Muscle layer of duodenum (tissue), 2 donors: ENCODE measurements at regions not wholly inside any gene's neighbourhood (a gene's known extent, or its start where the extent isn't known, plus 50 kb on each side); places are given as distances from the start of the nearest gene placed in this dataset.
"Not testable (repeated sequence)": the region's sequence is repeated elsewhere in the genome, so short reads cannot be mapped to it uniquely, and the experiment has no call there.

Experiments used
- H3K27ac ChIP-seq: one replicate; pipeline ENCODE4 v1.7.0; 2013; ENCODE audit warnings: mild to moderate bottlenecking, low read length
- H3K27me3 ChIP-seq: one replicate; pipeline ENCODE4 v1.7.0; 2013; ENCODE audit warnings: low read depth, mild to moderate bottlenecking, control low read depth, low read length
- H3K36me3 ChIP-seq, 2 donors: one replicate each; pipeline ENCODE4 v1.7.0; 2013; ENCODE audit warnings: low read length in 2 of 2, control low read depth in 1 of 2, mild to moderate bottlenecking in 1 of 2; ENCODE audit not compliant: insufficient read depth in 2 of 2, control insufficient read depth in 1 of 2
- H3K4me1 ChIP-seq, 2 donors: one replicate each; pipeline ENCODE4 v1.7.0; 2013; ENCODE audit warnings: low read length in 2 of 2, mild to moderate bottlenecking in 2 of 2, control low read depth in 1 of 2, moderate library complexity in 1 of 2; ENCODE audit not compliant: insufficient read depth in 2 of 2, control insufficient read depth in 1 of 2
- H3K4me3 ChIP-seq, 2 donors: one replicate each; pipeline ENCODE4 v1.7.0; 2013; ENCODE audit warnings: low read length in 2 of 2, low read depth in 1 of 2, mild to moderate bottlenecking in 1 of 2
- H3K9me3 ChIP-seq, 2 donors: one replicate each; pipeline ENCODE4 v1.7.0; 2013; ENCODE audit warnings: low read length in 2 of 2, control low read depth in 1 of 2, mild to moderate bottlenecking in 1 of 2; ENCODE audit not compliant: control insufficient read depth in 1 of 2
- donor health status: healthy.

DNA sequence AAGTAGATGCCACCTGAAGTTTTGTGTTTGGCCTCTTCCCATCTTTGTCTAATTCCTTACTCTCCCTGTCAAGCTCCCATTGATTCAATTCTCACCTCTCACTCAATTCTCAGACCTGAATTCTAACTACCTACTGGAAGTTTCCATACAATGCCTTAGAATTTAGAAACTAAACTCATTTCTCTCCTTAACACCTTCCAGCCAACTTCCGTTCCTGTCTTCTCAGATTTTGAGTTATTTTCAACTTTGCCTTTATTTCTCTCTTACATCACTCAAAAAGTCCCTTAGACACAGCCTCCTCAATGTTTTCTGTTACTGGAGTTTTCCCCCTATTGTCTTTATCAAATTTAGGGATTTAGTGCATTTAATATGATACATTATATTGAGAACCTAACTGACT lies 382.2 kb downstream of the DMAC1 start:
- not testable (repeated sequence) for H3K27ac ChIP-seq, H3K36me3 ChIP-seq, H3K9me3 ChIP-seq, H3K4me3 ChIP-seq, H3K27me3 ChIP-seq, H3K4me1 ChIP-seq

DNA sequence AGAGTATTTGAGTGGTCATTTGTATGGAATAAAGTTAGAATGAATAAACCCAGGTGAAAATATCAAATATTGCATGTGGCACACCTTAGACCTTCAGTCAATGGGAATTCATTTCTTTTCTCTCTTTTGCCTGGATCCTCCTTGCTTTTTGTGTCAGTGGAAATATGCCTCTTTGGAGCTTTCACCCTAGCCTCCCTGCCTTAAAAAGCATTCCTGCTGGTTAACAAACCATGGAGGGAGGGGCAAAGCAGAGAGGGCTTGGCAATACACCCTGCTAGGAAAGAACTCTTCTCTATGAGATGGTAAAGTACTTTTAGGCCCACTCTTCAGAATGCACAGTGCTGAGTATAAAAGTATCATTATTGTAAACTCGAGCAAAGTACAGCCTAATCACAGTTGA lies 383.7 kb downstream of the DMAC1 start:
- no peak overlapping the region for H3K27ac ChIP-seq
- no peaks in the 10 kb centered on the region for H3K4me1 ChIP-seq
- no peaks in the 10 kb centered on the region for H3K27me3 ChIP-seq
- peaks cover 0 to 6% of the 10 kb centered on the region in 2 donors for H3K9me3 ChIP-seq
- H3K4me3 ChIP-seq, result no peak overlapping the region
- H3K36me3 ChIP-seq, result no peaks in the 10 kb centered on the region

DNA sequence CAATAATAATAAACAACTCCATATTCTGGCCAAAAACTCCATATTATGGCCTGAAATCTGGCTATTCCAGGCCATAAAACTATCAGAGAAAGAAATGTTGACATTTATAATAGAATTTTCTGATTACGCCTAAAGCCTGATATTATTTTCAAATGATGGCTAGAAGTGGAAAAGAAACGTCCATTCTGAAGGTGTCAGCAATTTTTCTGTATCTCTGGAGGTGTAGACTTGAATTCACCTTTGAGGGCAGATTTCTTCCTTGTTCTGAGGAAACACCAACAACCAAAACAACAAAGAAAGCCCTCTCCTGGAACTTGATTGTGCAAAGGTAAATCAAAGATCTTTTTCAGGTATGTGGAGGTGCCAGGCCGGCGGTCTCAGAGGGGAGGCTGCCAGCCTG lies 390.7 kb downstream of the DMAC1 start:
- Histone ChIP-seq H3K27ac (no peak overlapping the region), H3K27me3 (no peaks in the 10 kb centered on the region), H3K9me3 (no peaks in the 10 kb centered on the region), H3K4me1 (no peaks in the 10 kb centered on the region), H3K36me3 (no peaks in the 10 kb centered on the region), H3K4me3 (no peak overlapping the region)

DNA sequence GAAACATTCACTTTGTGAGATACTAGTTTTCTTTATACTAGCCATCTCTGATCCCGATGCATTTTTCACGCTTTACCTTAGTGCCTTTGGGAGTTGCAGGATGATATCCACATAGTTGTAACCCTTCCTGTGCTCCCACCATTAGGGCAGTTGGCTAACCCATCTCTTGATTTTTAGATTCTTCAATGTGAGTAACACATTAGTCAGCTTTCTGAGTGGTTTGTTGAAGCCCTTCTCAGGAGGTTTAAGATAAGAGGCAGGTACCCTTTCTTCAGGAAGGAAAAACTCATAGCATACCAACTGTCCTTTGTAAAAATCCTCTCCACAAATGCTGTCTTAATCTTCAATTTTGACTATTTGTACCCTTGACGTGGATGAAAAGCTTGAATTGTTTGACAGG lies 392.3 kb downstream of the DMAC1 start:
- Histone ChIP-seq H3K27ac (no peak overlapping the region), H3K4me1 (no peaks in the 10 kb centered on the region), H3K27me3 (no peaks in the 10 kb centered on the region), H3K36me3 (no peaks in the 10 kb centered on the region), H3K9me3 (no peaks in the 10 kb centered on the region), H3K4me3 (no peak overlapping the region)

DNA sequence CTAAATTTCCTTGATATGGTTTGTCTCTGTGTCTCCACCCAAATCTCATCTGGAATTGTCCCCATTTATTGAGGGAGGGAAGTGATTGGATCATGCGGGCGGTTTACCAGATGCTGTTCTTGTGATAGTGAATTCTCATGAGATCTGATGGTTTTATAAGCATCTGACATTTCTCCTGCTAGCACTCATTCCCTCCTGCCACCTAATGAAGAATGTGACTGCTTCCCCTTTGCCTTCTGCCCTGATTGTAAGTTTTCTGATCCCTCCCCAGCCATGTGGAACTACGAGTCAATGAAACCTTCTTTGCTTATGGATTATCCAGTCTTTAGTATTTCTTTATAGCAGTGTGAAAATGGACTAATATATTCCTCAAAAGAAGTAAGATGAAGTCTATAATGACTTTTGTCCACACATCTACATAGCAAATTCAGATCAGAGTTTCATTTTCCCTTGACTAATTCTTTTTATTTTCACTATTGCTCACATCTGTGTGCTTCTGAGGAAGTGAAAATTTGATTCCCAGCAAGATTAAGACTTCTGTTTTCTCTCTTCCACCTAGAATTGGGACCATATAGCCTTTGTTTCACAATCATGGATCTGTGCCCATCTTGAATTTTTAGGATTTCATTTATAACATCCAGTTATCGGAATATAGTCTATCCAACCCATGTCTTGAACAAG lies 393.5 kb downstream of the DMAC1 start:
- Histone ChIP-seq H3K27ac (no peak overlapping the region), H3K9me3 (no peaks in the 10 kb centered on the region), H3K36me3 (no peaks in the 10 kb centered on the region), H3K4me1 (no peaks in the 10 kb centered on the region), H3K4me3 (no peak overlapping the region), H3K27me3 (no peaks in the 10 kb centered on the region)

DNA sequence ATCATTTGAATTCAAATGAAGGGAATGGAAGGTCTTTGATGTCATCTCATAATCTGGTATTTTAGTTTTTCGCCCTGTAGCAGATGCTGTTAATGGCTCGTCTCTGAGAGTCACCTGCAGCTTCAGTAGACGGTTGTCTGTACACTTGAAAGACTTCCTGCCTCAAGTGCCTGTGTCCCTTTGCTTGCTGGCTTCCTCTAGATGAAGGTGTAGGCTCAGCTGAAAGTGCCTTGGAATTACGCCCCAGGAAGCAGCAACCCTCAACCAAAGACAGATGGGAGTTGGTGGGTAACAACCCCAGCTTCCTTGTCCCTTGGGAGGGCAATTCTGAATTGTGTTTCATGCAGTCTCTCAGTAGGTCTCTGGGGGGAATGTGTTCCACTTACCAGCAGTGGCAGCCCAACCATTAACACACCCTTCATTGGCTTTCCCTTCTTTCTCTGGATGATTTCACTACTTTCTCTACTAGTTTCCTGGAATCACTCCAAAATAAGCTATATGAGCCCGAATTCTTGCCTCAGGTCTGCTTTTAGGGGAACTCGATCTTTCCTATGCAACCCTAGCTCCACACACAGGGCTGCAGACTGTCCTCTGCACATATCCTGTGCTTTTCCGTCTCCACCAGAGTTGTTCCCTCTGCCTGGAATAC lies 395.6 kb downstream of the DMAC1 start:
- Histone ChIP-seq H3K4me1 (no peaks in the 10 kb centered on the region), H3K9me3 (no peaks in the 10 kb centered on the region), H3K36me3 (no peaks in the 10 kb centered on the region)

DNA sequence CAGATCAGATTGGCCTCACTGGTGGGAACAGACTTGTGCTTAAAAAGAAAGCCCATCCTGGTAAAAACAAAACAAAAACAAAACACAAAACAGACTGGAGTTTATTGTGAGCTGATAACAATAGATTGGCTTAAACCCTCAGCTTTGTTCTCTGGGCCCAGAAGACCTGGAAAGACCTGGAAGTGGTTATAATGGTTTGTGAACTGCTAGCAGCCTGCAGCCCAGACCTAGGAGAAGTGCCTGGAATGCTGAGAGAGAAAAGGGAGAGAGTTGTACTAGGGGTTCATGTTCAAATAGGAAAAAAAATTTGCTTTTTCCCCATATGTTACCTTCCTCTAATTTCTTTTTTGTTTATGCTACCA lies 396.6 kb downstream of the DMAC1 start:
- Histone ChIP-seq H3K9me3 (no peaks in the 10 kb centered on the region), H3K4me3 (no peak overlapping the region), H3K27ac (no peak overlapping the region), H3K4me1 (no peaks in the 10 kb centered on the region), H3K36me3 (no peaks in the 10 kb centered on the region), H3K27me3 (no peaks in the 10 kb centered on the region)

More for the DNA sequence above, 395.6 kb downstream of the DMAC1 start:
- no peaks in the 10 kb centered on the region for H3K27me3 ChIP-seq
- H3K27ac ChIP-seq, result no peak overlapping the region
- no peak overlapping the region for H3K4me3 ChIP-seq

DNA sequence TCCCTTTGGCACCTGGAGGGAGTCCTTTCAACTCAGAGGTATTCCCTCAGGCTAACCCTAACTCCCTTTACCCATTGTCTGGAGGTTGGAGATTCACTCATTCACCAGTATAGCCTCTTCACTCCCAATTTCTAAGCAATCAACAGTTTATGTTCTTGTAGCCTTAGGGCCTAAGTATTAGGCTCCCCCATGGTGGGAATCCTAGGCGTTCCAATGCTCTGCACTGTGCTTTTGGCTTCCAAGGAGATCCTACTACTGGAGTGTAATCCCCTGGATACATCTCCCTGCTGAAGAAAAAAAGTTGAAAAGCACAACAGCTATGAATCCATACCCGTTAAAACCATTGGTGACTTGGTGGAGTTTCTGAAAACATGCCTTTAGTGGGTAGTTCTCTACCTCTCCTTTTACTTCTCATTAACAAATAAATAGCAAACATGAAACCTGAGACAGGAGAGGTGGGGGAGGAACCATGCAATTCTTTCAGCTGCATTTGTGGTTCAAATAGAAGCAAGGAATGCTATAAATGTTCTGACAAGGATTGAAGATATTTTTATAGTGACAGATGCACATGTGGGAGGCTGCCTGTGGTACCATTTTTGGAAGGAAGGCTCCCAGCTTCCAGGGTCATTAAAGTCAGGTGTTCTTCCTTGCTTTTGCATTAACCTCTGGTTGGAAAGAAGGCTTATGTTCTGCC lies 397.1 kb downstream of the DMAC1 start:
- Histone ChIP-seq H3K27ac (no peak overlapping the region), H3K4me3 (no peak overlapping the region), H3K9me3 (no peaks in the 10 kb centered on the region), H3K27me3 (no peaks in the 10 kb centered on the region), H3K36me3 (no peaks in the 10 kb centered on the region), H3K4me1 (no peaks in the 10 kb centered on the region)

DNA sequence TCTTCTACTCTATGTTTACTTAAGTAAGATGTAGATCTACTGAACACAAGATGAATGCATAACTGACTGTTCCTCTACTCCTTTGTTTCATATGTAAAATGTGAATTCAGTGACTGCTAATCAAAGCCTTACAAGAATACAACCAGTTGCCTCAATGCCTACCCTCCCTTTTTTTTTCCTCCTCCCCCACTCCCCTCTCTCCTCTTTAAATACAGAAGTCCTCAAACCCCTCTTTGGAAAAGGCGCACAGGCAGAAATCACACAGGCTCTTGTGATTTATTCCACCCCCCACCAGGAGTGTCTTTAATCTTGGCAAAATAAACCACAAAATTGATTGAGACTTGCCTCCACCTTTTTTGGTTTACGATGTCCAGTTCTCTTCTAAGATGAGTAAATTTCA lies 398.5 kb downstream of the DMAC1 start:
- Histone ChIP-seq H3K4me3 (no peak overlapping the region), H3K4me1 (no peaks in the 10 kb centered on the region), H3K27me3 (no peaks in the 10 kb centered on the region), H3K27ac (no peak overlapping the region), H3K36me3 (no peaks in the 10 kb centered on the region), H3K9me3 (no peaks in the 10 kb centered on the region)

DNA sequence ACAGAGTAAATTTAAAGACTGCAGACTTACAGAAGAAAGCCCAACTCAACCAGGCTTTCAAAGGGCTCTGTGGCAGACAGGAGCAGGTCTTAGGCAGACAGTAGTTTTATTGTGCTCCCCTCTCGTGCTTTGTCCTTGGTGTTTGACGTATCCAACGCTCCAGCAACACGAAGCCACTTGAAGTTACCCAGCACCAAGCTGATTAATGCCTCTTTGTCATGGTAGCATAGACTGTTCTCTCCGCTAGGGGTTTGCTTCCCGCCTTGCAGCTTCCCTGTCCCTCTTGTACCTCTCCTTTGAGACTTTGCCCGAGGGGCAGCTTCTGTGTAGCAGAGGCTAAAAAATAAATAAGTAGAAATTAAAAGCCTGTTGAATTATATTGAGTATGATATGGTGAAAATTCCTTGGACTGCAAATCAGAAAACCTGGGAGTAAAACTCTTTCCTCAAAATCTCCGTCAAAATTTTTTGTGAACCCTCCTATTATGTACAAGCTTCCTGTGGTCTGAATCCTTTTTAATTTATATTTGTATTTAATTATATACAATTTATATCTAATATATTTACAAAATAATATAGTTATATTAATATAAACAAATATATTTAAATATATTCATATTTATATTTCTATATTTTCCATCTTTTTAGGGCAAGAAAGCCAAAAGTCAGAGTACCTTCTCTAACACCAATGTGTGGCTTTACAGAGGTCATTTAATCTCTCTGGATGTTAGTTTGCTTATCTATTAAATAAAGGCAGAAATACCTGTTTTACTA lies 405.4 kb downstream of the DMAC1 start:
- H3K27ac ChIP-seq, result no peak overlapping the region
- no peaks in the 10 kb centered on the region for H3K9me3 ChIP-seq
- no peaks in the 10 kb centered on the region for H3K4me1 ChIP-seq
- H3K27me3 ChIP-seq, result no peaks in the 10 kb centered on the region
- no peak overlapping the region for H3K4me3 ChIP-seq
- H3K36me3 ChIP-seq, result no peaks in the 10 kb centered on the region

DNA sequence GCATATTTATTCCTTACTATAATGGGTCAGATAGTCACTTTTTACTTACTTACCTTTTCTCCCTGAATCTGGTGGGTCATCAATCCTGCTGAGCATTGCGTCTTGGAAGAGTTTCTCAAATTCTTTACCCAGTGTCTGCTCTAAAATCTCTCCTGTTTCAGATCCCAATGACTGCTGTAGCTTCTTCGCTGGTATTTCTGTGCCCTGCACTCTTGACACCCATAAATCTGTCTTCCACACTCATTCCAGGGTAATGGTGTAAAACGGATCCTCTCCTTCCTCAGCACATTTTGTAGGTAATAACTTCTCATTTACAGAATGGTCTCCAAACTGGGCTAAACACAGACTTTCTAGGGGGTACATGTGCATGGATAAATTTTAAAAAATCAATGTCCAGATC lies 407.4 kb downstream of the DMAC1 start:
- no peaks in the 10 kb centered on the region for H3K9me3 ChIP-seq
- H3K4me3 ChIP-seq, result no peak overlapping the region
- H3K27ac ChIP-seq, result no peak overlapping the region
- no peaks in the 10 kb centered on the region for H3K4me1 ChIP-seq
- H3K36me3 ChIP-seq, result no peaks in the 10 kb centered on the region
- no peaks in the 10 kb centered on the region for H3K27me3 ChIP-seq
